Transverse colon (tissue), 4 donors: ENCODE measurements at regions not wholly inside any gene's neighbourhood (a gene's known extent, or its start where the extent isn't known, plus 50 kb on each side); places are given as distances from the start of the nearest gene placed in this dataset.

Experiments used
- DNase-seq: peaks from one replicate; pipeline ENCODE4 v3.0.0-alpha.2; 2019
- H3K27ac ChIP-seq, 4 donors: fragments of 200-600 bp; sonication (generic); 2 replicates each; pipeline ENCODE4 v1.5.1; 2016 to 2018; ENCODE audit warnings: inconsistent platforms in 4 of 4
- H3K27me3 ChIP-seq: fragments of 200-600 bp; sonication (generic); 2 replicates; pipeline ENCODE4 v1.5.1; 2017; ENCODE audit warnings: inconsistent platforms
- H3K36me3 ChIP-seq, 4 donors: fragments of 200-600 bp; sonication (generic); 2 replicates each; pipeline ENCODE4 v1.5.1; 2017 to 2019; ENCODE audit warnings: inconsistent platforms in 4 of 4
- H3K4me1 ChIP-seq, 4 donors: fragments of 200-600 bp; sonication (generic); 2 replicates each; pipeline ENCODE4 v1.5.1; 2017 to 2020; ENCODE audit warnings: inconsistent platforms in 4 of 4
- H3K4me3 ChIP-seq, 4 donors: fragments of 200-600 bp; sonication (generic); 1 replicate in 1 of 4; 2 replicates in 3 of 4; pipeline versions ENCODE4 v1.5.1 to v1.6.1; 2017 to 2019; ENCODE audit warnings: inconsistent platforms in 4 of 4
- H3K9me3 ChIP-seq, 2 donors: fragments of 200-600 bp; sonication (generic); 2 replicates each; pipeline ENCODE4 v1.5.1; 2017 to 2019; ENCODE audit warnings: inconsistent platforms in 2 of 2
- CTCF ChIP-seq, 5 experiments: fragments of 200-600 bp in 3 of 5; fragments of 450-650 bp in 2 of 5; sonication (generic) in 3 of 5; IDR thresholded peaks; 1 replicate in 2 of 5; 2 replicates in 3 of 5; pipeline ENCODE4 v1.5.1; 2016 to 2017; ENCODE audit warnings: antibody characterized with exemption in 5 of 5, inconsistent platforms in 3 of 5, mild to moderate bottlenecking in 2 of 5, moderate library complexity in 1 of 5
- EP300 ChIP-seq: sonication (generic); formaldehyde crosslinking; IDR thresholded peaks from one replicate; pipeline ENCODE4 v1.6.1; 2017; ENCODE audit warnings: antibody characterized with exemption, low read depth
- POLR2A ChIP-seq: fragments of 450-650 bp; IDR thresholded peaks from one replicate; pipeline ENCODE4 v1.6.1; 2016; ENCODE audit warnings: antibody characterized with exemption, mild to moderate bottlenecking, moderate library complexity
- POLR2AphosphoS5 ChIP-seq, 3 donors: sonication (generic); formaldehyde crosslinking; IDR thresholded peaks; one replicate each; pipeline ENCODE4 v1.6.1; 2016; ENCODE audit warnings: antibody characterized with exemption in 3 of 3
- WGBS, 2 donors: methylation state at CpG; one replicate each; pipeline ENCODE4 v1.1.5; 2018; ENCODE audit warnings: low coverage in 1 of 2; 5-methylcytosine and 5-hydroxymethylcytosine counted together
- in situ Hi-C, 4 donors: fragments of 200-750 bp; cut with MboI; loops; one replicate each; pipeline versions ENCODE4 v1.15.0 to v1.15.1; 2017; ENCODE audit warnings: low sequenced_read_pairs in 3 of 4, low pct_ligation_motif_present in 1 of 4, low pct_unique_long_range_greater_than_20kb in 1 of 4
- intact Hi-C: fragments of 100-400 bp; cut with DNase I; formaldehyde crosslinking; loops from one replicate; pipeline ENCODE4 v1.15.1; 2023; ENCODE audit warnings: low total_unique reads

GRCh38 chr4:30832639-30833038 lies 112.5 kb downstream of the PCDH7 start:
- DNase-seq = no peak
- intact Hi-C loops (no loop called here), in situ Hi-C loops (no loop called here)
- Histone ChIP-seq H3K4me1 (no peaks in the 10 kb centered on the region), H3K4me3 (no peak overlapping the region), H3K9me3 (no peaks in the 10 kb centered on the region), H3K27me3 (no peaks in the 10 kb centered on the region), H3K27ac (no peak overlapping the region), H3K36me3 (no peaks in the 10 kb centered on the region)
- WGBS, 2 donors = 93 to 96% methylated on average over 2 of the region's 2 CpGs
- no peak for TF ChIP-seq POLR2AphosphoS5 (IDR thresholded peaks at IDR 0.05)
- no peak for TF ChIP-seq CTCF (IDR thresholded peaks at IDR 0.05)
- TF ChIP-seq EP300 = no peak
- no peak for TF ChIP-seq POLR2A

DNA sequence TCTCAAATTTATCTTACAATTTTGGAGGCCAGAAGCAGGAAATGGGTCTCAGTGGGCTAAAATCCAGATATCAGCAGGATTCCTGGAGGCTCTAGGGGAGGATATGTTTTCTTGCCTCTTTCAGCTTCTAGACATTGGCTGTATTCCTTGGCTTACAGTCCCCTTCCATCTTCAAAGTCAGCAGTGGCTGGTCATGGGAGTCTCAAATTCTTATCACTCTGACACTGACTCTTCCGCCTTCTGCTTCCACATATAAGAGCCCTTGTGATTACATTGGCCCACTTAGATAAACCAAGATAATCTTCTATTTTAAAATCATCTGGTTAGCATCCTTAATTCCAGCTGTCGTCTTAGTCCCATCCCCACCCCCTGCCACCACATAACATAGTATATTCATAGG lies 113.0 kb downstream of the PCDH7 start:
- Histone ChIP-seq H3K4me1 (no peaks in the 10 kb centered on the region), H3K27me3 (no peaks in the 10 kb centered on the region), H3K36me3 (no peaks in the 10 kb centered on the region), H3K27ac (no peak overlapping the region), H3K4me3 (no peak overlapping the region), H3K9me3 (no peaks in the 10 kb centered on the region)
- DNase-seq = no peak
- TF ChIP-seq EP300 (no peak), POLR2A (no peak), CTCF (IDR thresholded peaks at IDR 0.05) (no peak), POLR2AphosphoS5 (IDR thresholded peaks at IDR 0.05) (no peak)
- intact Hi-C loops (no loop called here), in situ Hi-C loops (no loop called here)
- 49 to 80% methylated on average over 2 of the region's 2 CpGs for WGBS, 2 donors

- 89 to 92% methylated on average over 8 to 11 of the region's 11 CpGs for WGBS, 2 donors
- TF ChIP-seq EP300 (no peak), POLR2A (no peak), CTCF (IDR thresholded peaks at IDR 0.05) (no peak), POLR2AphosphoS5 (IDR thresholded peaks at IDR 0.05) (no peak)
Measured at GRCh38 chr4:30835044-30835443, 114.9 kb downstream of the PCDH7 start.

GRCh38 chr4:30836231-30836630 lies 116.1 kb downstream of the PCDH7 start:
- DNase-seq = no peak
- H3K4me3 ChIP-seq = no peak overlapping the region
- H3K27me3 ChIP-seq = no peaks in the 10 kb centered on the region
- TF ChIP-seq CTCF (IDR thresholded peaks at IDR 0.05) = no peak
- TF ChIP-seq EP300 = no peak
- TF ChIP-seq POLR2A = no peak
- TF ChIP-seq POLR2AphosphoS5 (IDR thresholded peaks at IDR 0.05) = no peak
- H3K36me3 ChIP-seq = no peaks in the 10 kb centered on the region
- in situ Hi-C loops (no loop called here), intact Hi-C loops (no loop called here)
- H3K27ac ChIP-seq = no peak overlapping the region
- H3K4me1 ChIP-seq = peaks cover 0 to 3% (median 0%) of the 10 kb centered on the region in 4 donors
- WGBS, 2 donors = 18 to 35% methylated on average over 1 of the region's 1 CpG
- H3K9me3 ChIP-seq = no peaks in the 10 kb centered on the region

More at GRCh38 chr4:30835044-30835443, 114.9 kb downstream of the PCDH7 start:
- intact Hi-C loops = no loop called here
- H3K36me3 ChIP-seq = no peaks in the 10 kb centered on the region
- no peak overlapping the region for H3K27ac ChIP-seq
- H3K4me3 ChIP-seq = no peak overlapping the region
- H3K9me3 ChIP-seq = no peaks in the 10 kb centered on the region
- in situ Hi-C loops = no loop called here
- H3K4me1 ChIP-seq = peaks cover 0 to 3% (median 0%) of the 10 kb centered on the region in 4 donors
- H3K27me3 ChIP-seq = no peaks in the 10 kb centered on the region
- DNase-seq = no peak
